K562 (cell line): ENCODE measurements at regions not wholly inside any gene's neighbourhood (a gene's known extent, or its start where the extent isn't known, plus 50 kb on each side); places are given as distances from the start of the nearest gene placed in this dataset.
A peak's percentile ranks its signal among the peaks of the same experiment; 100 is the strongest.

Experiments
- ATAC-seq: fragments of 200-7000 bp; cut with Tn5 transposase; 3 replicates; pipeline ENCODE4 v1.9.1; 2020; ENCODE audit warnings: moderate library complexity
- BruUV-seq: library from RNA; stranded (reverse); fragments of 400-500 nt; replicated peaks from 2 replicates; lab custom pipeline; 2021; lab: Mats Ljungman, UMichigan
- CTCF ChIA-PET: fragments of 300-600 bp; formaldehyde crosslinking; extraction: SDS; loops from one replicate; lab custom pipeline; 2021; ENCODE audit warnings: low intra/inter-chr PET ratio; lab: Yijun Ruan, JAX
- POLR2A ChIA-PET: fragments of 300-600, 350-650 bp; sonication (Branson Sonifier 250); formaldehyde crosslinking; extraction: SDS; loops from one replicate; lab custom pipeline; 2021; ENCODE audit warnings: antibody characterized with exemption, inconsistent platforms; lab: Yijun Ruan, JAX
- DNase-seq, 4 experiments: peaks; one replicate each; pipeline versions ENCODE4 v3.0.0 to v3.0.0-alpha.2; 2011 to 2018; ENCODE audit warnings: low spot score in 3 of 4, mixed read lengths in 3 of 4; ENCODE audit errors: extremely low read depth in 1 of 4
- FAIRE-seq: peaks from 2 replicates; lab custom pipeline; 2011; peaks lifted over from hg19 to GRCh38; lab: Jason Lieb, UNC
- H2AFZ ChIP-seq: 2 replicates; pipeline ENCODE4 v1.6.0; 2011; ENCODE audit warnings: low read depth, low read length, control low read depth, inconsistent platforms
- H3K27ac ChIP-seq: fragments of 200-600 bp; 3 replicates; pipeline ENCODE4 v1.8.0; 2011; ENCODE audit warnings: low read depth, mild to moderate bottlenecking, control low read depth, inconsistent platforms, low read length, moderate library complexity, mixed read lengths; ENCODE audit errors: extremely low read depth
- H3K27me3 ChIP-seq, 2 experiments: fragments of 300-600 bp in 1 of 2; 2 replicates in 1 of 2; 3 replicates in 1 of 2; pipeline versions ENCODE4 v1.6.0 to v1.8.0; 2011; ENCODE audit warnings: inconsistent platforms in 2 of 2, low read length in 2 of 2, mild to moderate bottlenecking in 1 of 2, mixed read lengths in 1 of 2, moderate library complexity in 1 of 2; ENCODE audit not compliant: control insufficient read depth in 2 of 2, insufficient read depth in 2 of 2
- H3K36me3 ChIP-seq: fragments of 300-600 bp; 3 replicates; pipeline ENCODE4 v1.8.0; 2011; ENCODE audit warnings: mild to moderate bottlenecking, low read length, inconsistent platforms; ENCODE audit not compliant: control insufficient read depth, insufficient read depth
- H3K4me1 ChIP-seq, 2 experiments: fragments of 200-600 bp in 1 of 2; replicated peaks in 1 of 2; 2 replicates in 1 of 2; 3 replicates in 1 of 2; pipeline versions ENCODE4 v1.5.1 to v1.8.0; 2011; ENCODE audit warnings: inconsistent platforms in 2 of 2, low read length in 2 of 2, mild to moderate bottlenecking in 1 of 2, mixed read lengths in 1 of 2, moderate library complexity in 1 of 2; ENCODE audit not compliant: control insufficient read depth in 2 of 2, insufficient read depth in 2 of 2
- H3K4me2 ChIP-seq: 2 replicates; pipeline ENCODE4 v1.6.1; 2011; ENCODE audit warnings: low read length, control low read depth, inconsistent platforms, mixed read lengths; ENCODE audit not compliant: insufficient read depth
- H3K4me3 ChIP-seq: fragments of 200-600 bp; sonication (generic), shearing (Covaris generic); 2 replicates; pipeline ENCODE4 v1.5.1; 2016; ENCODE audit warnings: control low read depth, inconsistent platforms
- H3K79me2 ChIP-seq: fragments of 200-600 bp; 3 replicates; pipeline ENCODE4 v1.8.0; 2011; ENCODE audit warnings: low read length, inconsistent platforms; ENCODE audit not compliant: control insufficient read depth, insufficient read depth
- H3K9ac ChIP-seq, 2 experiments: 2 replicates each; pipeline versions ENCODE4 v1.6.0 to v1.6.1; 2011; ENCODE audit warnings: low read depth in 2 of 2, low read length in 2 of 2, control low read depth in 1 of 2, inconsistent platforms in 1 of 2, mild to moderate bottlenecking in 1 of 2, mixed read lengths in 1 of 2; ENCODE audit not compliant: insufficient read depth in 1 of 2
- H3K9me1 ChIP-seq: one replicate; pipeline ENCODE4 v1.6.0; 2011; ENCODE audit warnings: inconsistent platforms, mild to moderate bottlenecking, low read length, moderate library complexity; ENCODE audit not compliant: control insufficient read depth, insufficient read depth
- H3K9me3 ChIP-seq: replicated peaks from 2 replicates; pipeline ENCODE4 v1.5.1; 2011; ENCODE audit warnings: low read depth, low read length, inconsistent platforms; ENCODE audit not compliant: control insufficient read depth, insufficient read depth
- H4K20me1 ChIP-seq: replicated peaks from 2 replicates; pipeline ENCODE4 v1.6.1; 2011; ENCODE audit warnings: low read length, inconsistent platforms, mixed read lengths; ENCODE audit not compliant: control insufficient read depth, insufficient read depth
- BACH1 ChIP-seq: fragments of 200-800 bp; sonication (Bioruptor generic); IDR thresholded peaks from 2 replicates; pipeline ENCODE4 v1.6.1; 2016; ENCODE audit warnings: missing genetic modification characterization, missing compliant biosample characterization
- GABPB1 ChIP-seq: sonication (generic); formaldehyde crosslinking; IDR thresholded peaks from 2 replicates; pipeline ENCODE4 v1.8.0; 2022; ENCODE audit warnings: mild to moderate bottlenecking, missing genetic modification reagents
- MYBL2 ChIP-seq, 2 experiments: fragments of 450-650 bp in 1 of 2; sonication (generic) in 1 of 2; formaldehyde crosslinking in 1 of 2; IDR thresholded peaks; 2 replicates each; pipeline versions ENCODE4 v1.6.1 to v1.8.1; 2017 to 2022; ENCODE audit warnings: borderline replicate concordance in 1 of 2, inconsistent platforms in 1 of 2, low read depth in 1 of 2, mild to moderate bottlenecking in 1 of 2, missing genetic modification reagents in 1 of 2, moderate library complexity in 1 of 2
- NFRKB ChIP-seq: fragments of 450-650 bp; IDR thresholded peaks from 2 replicates; pipeline ENCODE4 v1.6.1; 2016; ENCODE audit warnings: low read depth
- PHTF2 ChIP-seq: fragments of 250-450 bp; sonication (Bioruptor Pico); IDR thresholded peaks from 2 replicates; pipeline ENCODE4 v1.5.0; 2021; ENCODE audit warnings: mild to moderate bottlenecking
- SRF ChIP-seq, 2 experiments: fragments of 250-450, 450-650 bp in 1 of 2; sonication (Bioruptor Pico) in 1 of 2; sonication (generic) in 1 of 2; formaldehyde crosslinking; IDR thresholded peaks; 2 replicates each; pipeline versions ENCODE4 v1.5.0 to v1.5.1; 2020 to 2022; ENCODE audit warnings: mild to moderate bottlenecking in 1 of 2, missing genetic modification reagents in 1 of 2
- ZNF408 ChIP-seq: fragments of 250-450 bp; sonication (Bioruptor Pico); IDR thresholded peaks from 2 replicates; pipeline ENCODE4 v1.4.0; 2020; ENCODE audit warnings: low read depth, mild to moderate bottlenecking, moderate library complexity
- ZNF75A ChIP-seq: fragments of 450-650 bp; formaldehyde crosslinking; IDR thresholded peaks from 2 replicates; pipeline ENCODE4 v1.4.0; 2020; ENCODE audit warnings: mild to moderate bottlenecking
- WGBS: fragments of 100-300 bp; shearing (Covaris generic); methylation state at CpG from one replicate; pipeline ENCODE4 v1.1.6; 2016; ENCODE audit warnings: low coverage, mixed read lengths; ENCODE audit not compliant: insufficient coverage; ENCODE audit errors: missing lambda C conversion rate; 5-methylcytosine and 5-hydroxymethylcytosine counted together
- in situ Hi-C: fragments of 300-500 bp; cut with MboI; formaldehyde crosslinking; loops from 4 replicates; pipeline ENCODE4 v1.15.0; 2018; ENCODE audit warnings: inconsistent platforms, mixed read lengths
- intact Hi-C: fragments of 100-400 bp; cut with micrococcal nuclease; formaldehyde crosslinking; loops from 2 replicates; pipeline ENCODE4 v1.14.2; 2022
- TF ChIP-seq, protein P1 (sequence below), 2 experiments: fragments of 450-650 bp; formaldehyde crosslinking in 1 of 2; IDR thresholded peaks; 2 replicates each; pipeline versions ENCODE4 v1.4.0 to v1.6.1; 2014 to 2020; ENCODE audit warnings: mild to moderate bottlenecking in 2 of 2, borderline replicate concordance in 1 of 2, low read depth in 1 of 2

DNA sequence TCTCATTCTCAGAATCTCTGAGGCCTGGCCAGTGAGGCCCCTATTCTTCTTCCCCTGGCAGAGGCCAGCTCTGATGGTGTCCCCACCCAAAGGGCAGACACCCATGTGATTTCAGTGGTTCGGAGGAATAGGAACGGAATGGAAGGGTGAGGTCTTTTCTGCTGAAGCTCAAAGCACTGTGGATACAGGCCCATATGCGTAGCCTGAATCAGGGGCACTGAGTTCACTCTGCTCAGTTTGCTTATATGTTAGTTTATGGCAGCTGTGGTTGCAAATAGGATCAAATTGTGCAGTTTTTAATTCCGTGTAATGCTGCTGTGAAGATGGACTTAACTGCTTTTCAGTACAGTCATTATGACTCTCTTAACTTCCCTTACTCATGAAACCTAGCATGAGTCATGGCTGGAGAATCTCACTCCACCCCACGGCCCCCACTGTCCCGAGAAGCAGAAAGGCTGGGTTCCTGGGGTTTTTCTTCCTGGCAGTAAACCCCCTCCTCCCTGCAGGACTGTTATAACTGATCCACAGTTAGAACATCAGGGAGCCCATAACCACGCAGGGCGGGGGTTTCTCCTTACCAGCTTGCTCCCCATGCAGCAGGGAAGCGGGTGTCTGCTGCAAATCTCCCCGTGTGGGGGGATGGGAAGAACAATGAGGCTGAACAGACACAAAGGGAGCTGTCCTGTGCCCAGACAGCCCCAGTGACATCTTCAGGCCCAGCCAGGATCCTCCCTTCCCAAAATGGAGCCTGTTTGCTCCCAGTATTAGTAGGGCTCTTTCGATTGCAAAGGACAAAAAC is 122.7 kb downstream of the SLC38A6 start (continued):
- TF ChIP-seq MYBL2 (IDR thresholded peaks at IDR 0.05; ENCODE audit: low read depth) (no peak), MYBL2 (CRISPR knock-in tag; IDR thresholded peaks at IDR 0.05; ENCODE audit: borderline replicate concordance) (no peak), SRF (CRISPR knock-in tag; IDR thresholded peaks at IDR 0.05) (no peak), PHTF2 (CRISPR knock-in tag) (no peak), ZNF408 (CRISPR knock-in tag) (no peak), ZNF75A (no peak), GABPB1 (CRISPR knock-in tag) (no peak), BACH1 (tag) (peak; percentile 32; the same call in 1 of the 2 replicates)

- no TSS peak for BruUV-seq
- peak overlapping the region; percentile 79 for H3K4me2 ChIP-seq
- peaks cover 9 to 33% of the 10 kb centered on the region in 2 experiments; a peak in 4 of 5 replicates for H3K4me1 ChIP-seq
- ATAC-seq, result peak; percentile 53
- no peaks in the 10 kb centered on the region for H3K9me1 ChIP-seq
- ChIA-PET POLR2A (interaction anchor here (0.7 kb wide), 1 partner anchor 118 kb away, joined by 4 read pairs; no protein-coding TSS in a partner anchor), CTCF (no interaction called here)
- peak overlapping the region; percentile 66 to 69; a peak in 3 of 4 replicates for H3K9ac ChIP-seq
- no peaks in the 10 kb centered on the region; the same call in 2 of the 3 replicates for H3K36me3 ChIP-seq
- WGBS, result 58% methylated on average over 10 of the region's 10 CpGs
- DNase-seq, result peak in 2 of 4 experiments; percentile 16 to 27
- H3K27me3 ChIP-seq, result no peaks in the 10 kb centered on the region
- in situ Hi-C loops (no loop called here), intact Hi-C loops (no loop called here)
- H3K9me3 ChIP-seq, result no peaks in the 10 kb centered on the region
- H3K27ac ChIP-seq, result peak overlapping the region; percentile 98
- peak; percentile 64 for FAIRE-seq
- no peaks in the 10 kb centered on the region for H4K20me1 ChIP-seq
- peak overlapping the region; percentile 95 for H2AFZ ChIP-seq
- no peak overlapping the region for H3K4me3 ChIP-seq
- H3K79me2 ChIP-seq, result no peaks in the 10 kb centered on the region
- 0 out of 2 replicates have a peak, but pooled peaks have one; percentile 23 for TF ChIP-seq NFRKB
- TF ChIP-seq, protein P1, sequence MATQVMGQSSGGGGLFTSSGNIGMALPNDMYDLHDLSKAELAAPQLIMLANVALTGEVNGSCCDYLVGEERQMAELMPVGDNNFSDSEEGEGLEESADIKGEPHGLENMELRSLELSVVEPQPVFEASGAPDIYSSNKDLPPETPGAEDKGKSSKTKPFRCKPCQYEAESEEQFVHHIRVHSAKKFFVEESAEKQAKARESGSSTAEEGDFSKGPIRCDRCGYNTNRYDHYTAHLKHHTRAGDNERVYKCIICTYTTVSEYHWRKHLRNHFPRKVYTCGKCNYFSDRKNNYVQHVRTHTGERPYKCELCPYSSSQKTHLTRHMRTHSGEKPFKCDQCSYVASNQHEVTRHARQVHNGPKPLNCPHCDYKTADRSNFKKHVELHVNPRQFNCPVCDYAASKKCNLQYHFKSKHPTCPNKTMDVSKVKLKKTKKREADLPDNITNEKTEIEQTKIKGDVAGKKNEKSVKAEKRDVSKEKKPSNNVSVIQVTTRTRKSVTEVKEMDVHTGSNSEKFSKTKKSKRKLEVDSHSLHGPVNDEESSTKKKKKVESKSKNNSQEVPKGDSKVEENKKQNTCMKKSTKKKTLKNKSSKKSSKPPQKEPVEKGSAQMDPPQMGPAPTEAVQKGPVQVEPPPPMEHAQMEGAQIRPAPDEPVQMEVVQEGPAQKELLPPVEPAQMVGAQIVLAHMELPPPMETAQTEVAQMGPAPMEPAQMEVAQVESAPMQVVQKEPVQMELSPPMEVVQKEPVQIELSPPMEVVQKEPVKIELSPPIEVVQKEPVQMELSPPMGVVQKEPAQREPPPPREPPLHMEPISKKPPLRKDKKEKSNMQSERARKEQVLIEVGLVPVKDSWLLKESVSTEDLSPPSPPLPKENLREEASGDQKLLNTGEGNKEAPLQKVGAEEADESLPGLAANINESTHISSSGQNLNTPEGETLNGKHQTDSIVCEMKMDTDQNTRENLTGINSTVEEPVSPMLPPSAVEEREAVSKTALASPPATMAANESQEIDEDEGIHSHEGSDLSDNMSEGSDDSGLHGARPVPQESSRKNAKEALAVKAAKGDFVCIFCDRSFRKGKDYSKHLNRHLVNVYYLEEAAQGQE (IDR thresholded peaks at IDR 0.05; ENCODE audit: borderline replicate concordance), result no peak
- TF ChIP-seq, protein P1 (CRISPR knock-in tag; IDR thresholded peaks at IDR 0.05; ENCODE audit: low read depth), result no peak
Measured at GRCh38 chr14:61102549-61103466, 121.8 kb downstream of the SLC38A6 start.
